HuH-7.5 (cell line): ENCODE measurements at regions not wholly inside any gene's neighbourhood (a gene's known extent, or its start where the extent isn't known, plus 50 kb on each side); places are given as distances from the start of the nearest gene placed in this dataset.
"Not testable (repeated sequence)": the region's sequence is repeated elsewhere in the genome, so short reads cannot be mapped to it uniquely, and the experiment has no call there.

Source experiments
- DNase-seq: peaks from one replicate; pipeline ENCODE4 v3.0.0; 2011; ENCODE audit warnings: low spot score

- DNase-seq: no peak
Observed at GRCh38 chrX:22534643-22535042, 261.9 kb downstream of the CBLL2 start.

GRCh38 chrX:22536746-22537304 lies 264.1 kb downstream of the CBLL2 start:
- DNase-seq: no peak

GRCh38 chrX:22538580-22538979 lies 265.9 kb downstream of the CBLL2 start:
- DNase-seq: no peak

GRCh38 chrX:22541926-22542325 lies 269.2 kb downstream of the CBLL2 start:
- no peak for DNase-seq

- DNase-seq: no peak
Observed at GRCh38 chrX:22542641-22543040, 269.9 kb downstream of the CBLL2 start.

- DNase-seq: no peak
Observed at GRCh38 chrX:22559506-22559905, 286.8 kb downstream of the CBLL2 start.

GRCh38 chrX:22575161-22575845 lies 302.6 kb downstream of the CBLL2 start:
- no peak for DNase-seq

- DNase-seq: no peak
Observed at GRCh38 chrX:22577181-22577580, 304.5 kb downstream of the CBLL2 start.

GRCh38 chrX:22585831-22586230 lies 313.1 kb downstream of the CBLL2 start:
- DNase-seq: no peak

- DNase-seq: no peak
Observed at GRCh38 chrX:22589845-22590244, 317.1 kb downstream of the CBLL2 start.

- no peak for DNase-seq
Observed at GRCh38 chrX:22594766-22595165, 322.1 kb downstream of the CBLL2 start.

- no peak for DNase-seq
Observed at GRCh38 chrX:22603060-22603459, 330.3 kb downstream of the CBLL2 start.

GRCh38 chrX:22609452-22609851 lies 336.7 kb downstream of the CBLL2 start:
- DNase-seq: not testable (repeated sequence)

- DNase-seq: no peak
Observed at GRCh38 chrX:22616867-22617266, 344.2 kb downstream of the CBLL2 start.

GRCh38 chrX:22627576-22627975 lies 354.9 kb downstream of the CBLL2 start:
- DNase-seq: no peak

- DNase-seq: no peak
Observed at GRCh38 chrX:22628275-22628674, 355.6 kb downstream of the CBLL2 start.

- DNase-seq: no peak
Observed at GRCh38 chrX:22629105-22629725, 356.5 kb downstream of the CBLL2 start.

- no peak for DNase-seq
Observed at GRCh38 chrX:22634083-22634482, 361.4 kb downstream of the CBLL2 start.

- no peak for DNase-seq
Observed at GRCh38 chrX:22634751-22635150, 362.0 kb downstream of the CBLL2 start.

GRCh38 chrX:22648281-22648680 lies 351.5 kb upstream of the DDX53 start:
- no peak for DNase-seq

- no peak for DNase-seq
Observed at GRCh38 chrX:22650691-22651090, 349.1 kb upstream of the DDX53 start.

GRCh38 chrX:22652596-22652995 lies 347.2 kb upstream of the DDX53 start:
- no peak for DNase-seq

GRCh38 chrX:22660756-22661155 lies 339.0 kb upstream of the DDX53 start:
- DNase-seq: no peak

- DNase-seq: no peak
Observed at GRCh38 chrX:22662776-22663175, 337.0 kb upstream of the DDX53 start.
